HG03045 (cell line): ENCODE measurements at regions not wholly inside any gene's neighbourhood (a gene's known extent, or its start where the extent isn't known, plus 50 kb on each side); places are given as distances from the start of the nearest gene placed in this dataset.
"Not testable (repeated sequence)": the region's sequence is repeated elsewhere in the genome, so short reads cannot be mapped to it uniquely, and the experiment has no call there.

Source experiments
- ATAC-seq: cut with Tn5 transposase; IDR thresholded peaks from one replicate; pipeline ENCODE4 v1.9.1; 2021; ENCODE audit warnings: mild to moderate bottlenecking, moderate library complexity; ENCODE audit not compliant: unreplicated experiment

GRCh38 chr14:89572596-89573398 is 155.8 kb upstream of the FOXN3 start:
- ATAC-seq: no peak

DNA sequence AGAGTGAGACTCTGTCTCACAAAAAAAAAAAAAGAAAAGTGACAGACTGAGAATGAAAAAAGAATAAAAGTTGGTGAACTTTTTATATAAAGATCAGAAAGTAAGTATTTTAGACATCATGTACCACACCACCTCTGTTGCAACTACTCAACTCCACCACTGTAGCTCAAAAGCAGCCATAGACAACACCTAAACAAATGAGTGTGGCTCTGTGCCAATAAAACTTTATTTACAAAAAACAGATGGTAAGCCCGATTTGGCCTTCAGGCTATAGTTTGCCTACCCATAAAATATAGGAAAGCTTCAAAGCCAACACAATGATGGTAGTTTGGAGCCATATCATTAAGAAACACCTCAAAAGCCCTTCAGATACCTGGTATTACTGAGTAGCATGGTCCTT is 154.5 kb upstream of the FOXN3 start:
- ATAC-seq: no peak

DNA sequence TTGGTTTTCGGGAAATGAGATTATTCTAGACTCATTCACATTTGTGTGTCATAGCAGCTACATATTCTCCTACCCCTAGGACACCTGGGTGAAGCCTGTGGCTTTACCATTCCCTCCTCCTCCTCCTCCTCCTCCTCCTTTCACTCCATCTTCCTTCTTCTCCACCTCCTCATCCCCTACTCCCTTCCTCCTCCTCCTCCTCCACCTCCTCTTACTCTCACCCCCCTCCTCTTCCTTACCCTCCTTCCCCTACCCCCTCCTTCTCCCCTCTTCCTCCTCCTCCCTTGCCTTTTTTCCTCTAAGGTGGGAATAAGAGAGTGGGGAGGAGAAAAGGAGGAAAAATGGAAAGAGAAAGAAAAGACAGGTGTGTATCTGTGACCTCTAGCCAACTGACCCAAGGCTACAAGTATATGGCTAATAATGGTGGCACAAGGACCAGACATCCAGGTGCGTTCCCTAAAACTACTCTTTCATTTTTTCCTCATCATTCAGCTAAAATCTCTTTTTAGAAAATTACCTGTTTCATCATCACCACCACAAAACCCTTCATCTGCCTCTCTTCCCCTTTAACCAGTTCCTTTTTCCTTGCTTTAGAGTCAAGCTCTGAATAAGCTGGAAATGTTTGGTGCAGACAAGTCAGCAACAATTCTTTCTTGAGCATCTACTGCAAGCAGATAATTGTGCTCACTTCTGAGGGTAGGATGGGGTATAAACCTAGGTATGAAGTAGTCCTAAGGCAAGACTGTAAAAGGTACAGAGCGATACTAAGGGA is 149.8 kb upstream of the FOXN3 start:
- no peak for ATAC-seq

DNA sequence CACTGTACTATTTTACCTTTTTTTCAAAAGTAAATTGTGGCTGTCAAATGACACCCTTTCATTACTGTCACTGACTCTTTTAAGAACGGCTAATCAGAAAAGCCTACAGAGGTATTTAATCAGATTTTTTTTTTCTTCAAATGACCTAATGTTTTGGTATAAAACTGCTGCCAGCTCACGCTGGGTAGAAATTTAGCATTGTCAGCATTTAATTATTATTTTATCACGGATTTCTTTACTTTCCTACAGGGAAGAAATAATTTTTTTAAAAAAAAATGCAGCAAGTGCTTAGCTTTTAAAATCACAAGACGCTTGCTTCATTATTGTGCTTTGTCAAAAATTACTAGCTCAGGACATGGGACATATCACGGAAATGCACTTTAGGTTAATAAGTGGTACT is 149.1 kb upstream of the FOXN3 start:
- no peak for ATAC-seq

DNA sequence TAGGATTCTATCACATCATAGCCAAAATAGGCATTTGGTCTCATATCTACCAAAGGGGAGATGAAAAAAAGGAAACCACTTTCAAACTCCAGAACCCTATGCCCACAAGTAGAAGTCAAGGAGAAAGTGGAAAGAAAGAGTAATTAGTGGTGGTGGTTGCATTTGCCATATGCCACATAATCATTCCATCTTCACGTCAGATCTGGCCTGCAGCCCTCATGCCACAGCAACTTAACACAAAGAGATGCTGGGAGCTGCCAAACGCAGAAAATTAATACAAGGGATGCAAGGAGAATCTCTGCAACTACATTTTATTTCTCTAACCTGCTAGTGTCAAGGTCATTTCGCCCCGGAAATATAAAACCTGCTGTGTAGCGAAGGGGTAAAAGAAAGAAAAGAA is 148.6 kb upstream of the FOXN3 start:
- ATAC-seq: no peak

- no peak for ATAC-seq
Measured at GRCh38 chr14:89564989-89565388, 148.0 kb upstream of the FOXN3 start.

DNA sequence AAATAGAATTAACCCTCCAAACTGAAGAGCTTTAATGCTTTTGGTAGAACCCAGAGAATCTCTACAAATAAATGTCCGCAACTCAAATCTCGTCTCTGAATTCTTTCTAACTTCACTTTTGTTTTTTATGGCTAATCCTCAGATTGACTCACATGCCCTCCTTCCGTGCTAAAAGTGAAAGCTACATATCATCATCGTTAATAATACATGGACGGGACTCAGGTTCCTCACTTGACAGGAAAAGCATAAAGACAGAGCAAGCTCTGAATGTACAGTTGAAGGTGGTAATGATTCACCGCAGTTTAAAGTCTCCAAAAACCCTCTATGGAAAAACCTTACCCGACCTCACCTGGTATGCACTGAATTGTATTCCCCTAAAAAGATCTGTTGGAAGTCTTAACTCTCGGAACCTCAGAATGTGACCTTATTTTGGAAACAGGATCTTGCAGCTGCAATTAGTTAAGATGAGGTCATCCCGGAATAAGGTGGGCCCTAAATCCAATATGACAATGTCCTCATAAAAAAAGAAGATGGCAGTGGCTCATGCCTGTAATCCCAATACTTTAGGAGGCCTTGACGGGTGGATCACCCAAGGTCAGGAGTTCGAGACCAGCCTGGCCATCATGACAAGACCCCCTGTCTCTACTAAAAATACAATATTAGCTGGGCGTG is 147.4 kb upstream of the FOXN3 start:
- ATAC-seq: no peak

- no peak for ATAC-seq
Measured at GRCh38 chr14:89563471-89563870, 146.4 kb upstream of the FOXN3 start.

- no peak for ATAC-seq
Measured at GRCh38 chr14:89551955-89552354, 134.9 kb upstream of the FOXN3 start.

DNA sequence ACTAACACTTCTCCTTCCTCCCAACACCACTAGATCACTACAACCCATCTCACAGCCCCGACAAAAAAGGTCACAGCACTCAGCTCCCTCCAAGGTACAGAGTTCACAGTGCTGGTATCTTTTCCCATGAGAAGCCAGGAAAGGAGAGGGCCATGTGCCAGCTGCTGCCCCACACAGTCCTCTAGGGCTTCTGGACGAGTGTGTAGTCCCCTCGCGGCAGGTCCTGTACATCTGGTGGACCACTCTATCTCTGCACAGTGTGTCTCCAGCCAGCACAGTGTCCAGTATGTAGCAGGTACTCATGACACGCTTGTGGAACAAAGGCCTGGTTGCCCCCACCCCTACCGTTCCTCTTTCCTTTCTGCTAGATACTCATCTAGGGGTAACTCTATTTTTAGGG is 134.4 kb upstream of the FOXN3 start:
- ATAC-seq: no peak

GRCh38 chr14:89550821-89551220 is 133.8 kb upstream of the FOXN3 start:
- ATAC-seq: no peak

- ATAC-seq: no peak
Measured at GRCh38 chr14:89549381-89550125, 132.5 kb upstream of the FOXN3 start.

- not testable (repeated sequence) for ATAC-seq
Measured at GRCh38 chr14:89547047-89547446, 130.0 kb upstream of the FOXN3 start.

DNA sequence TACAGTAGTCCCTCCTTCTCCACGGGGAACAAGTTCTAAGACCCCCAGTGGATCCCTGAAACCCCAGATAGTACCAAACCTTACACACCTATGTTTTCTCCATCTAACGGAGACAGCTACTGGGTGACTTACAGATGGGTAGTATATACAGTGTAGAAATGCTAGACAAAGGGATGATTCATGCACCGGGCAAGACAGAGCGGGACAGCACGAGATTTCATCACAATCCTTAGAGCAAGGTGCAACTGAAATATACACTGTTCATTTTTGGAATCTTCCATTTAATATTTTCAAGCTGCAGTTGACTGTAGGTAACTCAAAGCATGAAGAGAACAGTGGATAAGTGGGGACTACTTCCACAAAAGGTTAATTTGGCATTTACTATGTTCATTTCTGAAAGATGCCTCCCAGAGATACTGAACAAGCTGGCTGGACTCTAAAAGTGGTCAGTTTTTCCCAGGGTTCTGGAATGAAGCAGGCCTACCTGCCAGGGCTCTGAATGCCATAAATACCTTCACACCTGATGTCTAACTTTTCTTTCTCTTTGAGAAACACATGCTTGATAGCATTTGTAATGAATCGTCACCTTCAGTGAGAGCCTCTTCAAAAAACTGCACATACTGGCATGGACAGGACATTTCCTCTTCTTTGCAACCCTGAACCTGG is 127.7 kb upstream of the FOXN3 start:
- ATAC-seq: no peak

- ATAC-seq: no peak
Measured at GRCh38 chr14:89543425-89543790, 126.4 kb upstream of the FOXN3 start.

DNA sequence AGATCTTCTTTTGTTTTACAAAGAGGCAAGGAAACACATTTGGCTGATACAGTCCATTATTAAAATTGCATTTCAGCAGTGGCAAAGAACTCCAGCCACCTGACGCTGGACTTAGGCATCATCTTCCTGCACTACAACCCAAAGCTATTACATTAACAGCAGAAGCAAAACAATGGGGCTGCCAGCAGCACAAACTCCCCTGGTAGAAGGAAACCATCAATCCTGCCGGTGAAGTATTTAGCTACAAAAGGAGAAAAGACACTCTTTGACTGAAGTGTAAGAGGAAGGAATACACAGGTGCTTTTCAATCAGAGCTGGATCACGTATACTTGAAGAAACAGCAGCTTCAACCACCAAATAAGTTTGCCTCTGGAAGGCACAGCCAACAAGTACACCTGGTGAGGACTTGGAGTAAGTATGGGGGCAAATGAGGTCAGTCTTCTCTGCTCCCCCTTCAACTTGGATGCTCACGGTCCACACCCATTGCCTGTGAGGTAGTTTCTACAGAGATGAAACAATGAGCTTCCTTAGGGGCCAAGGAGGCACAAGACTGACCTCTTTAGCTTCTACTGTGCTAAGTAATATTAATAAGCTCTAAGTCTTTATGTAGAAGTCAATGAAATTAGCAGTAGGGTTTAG is 125.9 kb upstream of the FOXN3 start:
- no peak for ATAC-seq

- no peak for ATAC-seq
Measured at GRCh38 chr14:89540830-89541470, 123.9 kb upstream of the FOXN3 start.

- no peak for ATAC-seq
Measured at GRCh38 chr14:89540009-89540829, 123.2 kb upstream of the FOXN3 start.

- ATAC-seq: no peak
Measured at GRCh38 chr14:89537911-89538310, 120.9 kb upstream of the FOXN3 start.
